Stimulated activated CD4-positive, alpha-beta T cell treated with anti-CD3 and anti-CD28 coated beads, Interleukin-4, amount 100 ng/mL, for 24 hours (primary cell): ENCODE measurements at regions not wholly inside any gene's neighbourhood (a gene's known extent, or its start where the extent isn't known, plus 50 kb on each side); places are given as distances from the start of the nearest gene placed in this dataset.
A peak's percentile ranks its signal among the peaks of the same experiment; 100 is the strongest.
"Not testable (repeated sequence)": the region's sequence is repeated elsewhere in the genome, so short reads cannot be mapped to it uniquely, and the experiment has no call there.

Experiments
- DNase-seq: peaks from one replicate; pipeline ENCODE4 v3.0.0-alpha.2; 2020

DNA sequence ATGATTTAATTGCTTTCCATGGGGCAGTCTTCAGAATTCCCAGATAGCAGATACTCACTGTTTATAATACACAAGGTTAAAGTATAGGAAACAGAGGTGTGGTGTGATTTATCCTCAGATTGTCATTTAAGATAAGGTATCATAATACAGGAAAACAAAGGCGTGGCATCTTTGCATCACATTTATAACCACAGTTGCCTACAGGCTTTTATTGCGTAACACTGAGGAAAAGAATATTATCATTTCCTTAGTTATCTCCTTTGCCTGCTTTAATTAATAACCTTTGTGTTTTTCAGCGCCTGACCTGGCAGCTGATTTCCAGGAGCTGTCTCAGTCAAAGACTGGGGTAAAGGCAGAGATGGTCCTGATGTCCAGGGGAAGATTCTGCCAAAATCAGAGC, 68.8 kb downstream of the SSX7 start:
- DNase-seq, result no peak

DNA sequence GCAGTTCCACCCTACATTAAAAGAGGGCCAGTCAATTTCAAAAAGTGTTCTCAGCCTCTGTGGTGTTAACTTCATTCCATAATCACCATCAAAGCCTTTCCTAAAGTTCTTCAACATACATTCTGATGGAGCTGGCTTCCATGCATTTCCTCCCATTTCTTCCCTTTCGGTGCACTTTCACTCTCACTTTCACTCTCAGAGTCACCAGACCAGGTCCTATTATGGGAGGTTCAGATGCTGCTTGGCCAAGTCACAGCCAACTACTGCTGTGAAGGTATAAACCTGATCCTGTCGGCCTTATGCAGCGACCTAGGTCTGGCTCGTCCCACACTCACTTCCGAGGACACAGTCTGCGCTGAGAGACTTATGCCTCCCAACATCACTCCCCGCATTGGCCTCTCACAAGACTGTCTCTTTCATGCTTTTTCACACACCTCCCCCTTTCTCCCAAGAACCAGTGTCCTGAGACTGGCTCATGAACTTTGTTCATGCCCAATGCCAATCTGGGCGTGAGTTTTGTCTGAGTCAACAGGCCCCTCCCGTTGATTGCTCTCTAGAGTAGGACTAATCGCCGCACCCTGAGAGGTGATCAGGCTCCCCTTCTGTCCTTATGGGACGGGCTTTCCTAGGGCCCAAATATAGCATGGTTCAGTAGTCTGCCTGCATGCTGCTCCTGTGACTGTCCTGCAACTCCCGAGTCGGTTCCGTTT, 60.8 kb upstream of the XAGE1B start:
- DNase-seq, result no peak

GRCh38 chrX:52576946-52577345, 60.1 kb upstream of the XAGE1B start:
- DNase-seq, result no peak

DNA sequence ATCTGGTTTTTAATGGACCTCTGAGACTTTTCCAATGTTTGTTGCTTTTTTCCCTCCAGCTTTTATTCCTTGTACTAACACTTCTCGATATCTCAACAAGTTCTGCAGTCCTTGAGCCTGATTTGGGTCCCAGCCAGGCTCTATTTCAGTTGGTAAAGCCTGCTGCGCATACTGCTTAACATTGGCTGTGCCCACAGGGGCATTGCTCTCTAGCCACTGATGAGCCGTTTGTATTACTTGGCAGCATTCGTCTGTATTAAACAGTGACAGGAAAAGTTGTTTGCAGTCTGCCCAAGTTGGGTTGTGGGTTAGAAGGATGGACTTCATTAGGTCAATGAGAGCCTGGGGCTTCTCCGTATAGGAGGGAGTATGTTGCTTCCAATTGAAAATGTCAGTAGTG, 59.6 kb upstream of the XAGE1B start:
- DNase-seq, result no peak

- peak; percentile 24 for DNase-seq
Measured at GRCh38 chrX:52574416-52575275, 57.8 kb upstream of the XAGE1B start.

DNA sequence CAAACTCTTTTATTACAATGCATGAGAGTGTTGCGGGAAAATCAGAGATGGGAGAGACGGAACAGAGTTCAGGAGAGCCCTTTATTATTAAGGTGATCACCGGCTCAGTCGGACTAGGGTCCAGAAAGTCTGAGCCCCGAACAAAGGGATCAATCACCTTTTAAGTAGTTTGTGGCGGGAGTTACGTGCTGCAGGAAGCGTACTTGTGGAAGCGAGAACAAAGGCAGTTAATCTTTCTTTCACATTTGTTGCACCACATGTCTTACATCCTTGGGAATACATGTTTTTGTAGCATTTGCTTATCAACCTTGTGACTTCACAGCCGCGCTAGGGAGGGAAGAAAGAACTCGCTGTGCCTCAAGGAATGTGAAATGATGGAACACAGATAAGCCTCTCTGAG, 51.3 kb upstream of the XAGE1B start:
- not testable (repeated sequence) for DNase-seq
